Right lobe of liver (tissue), 4 donors: ENCODE measurements at regions not wholly inside any gene's neighbourhood (a gene's known extent, or its start where the extent isn't known, plus 50 kb on each side); places are given as distances from the start of the nearest gene placed in this dataset.

Source experiments
- POLR2A ChIP-seq: fragments of 450-650 bp; IDR thresholded peaks from one replicate; pipeline ENCODE4 v1.6.1; 2017; ENCODE audit warnings: antibody characterized with exemption, mild to moderate bottlenecking
- TF ChIP-seq, protein P1 (sequence below), 4 donors: fragments of 200-600 bp in 3 of 4; fragments of 450-650 bp in 1 of 4; IDR thresholded peaks; one replicate each; pipeline versions ENCODE4 v1.5.1 to v1.8.0; 2016 to 2022; ENCODE audit warnings: antibody characterized with exemption in 4 of 4, mild to moderate bottlenecking in 2 of 4
- donor health status: DM: no; HTN: no; CAD: no.
- donor health status: DM: no; HTN: no; CAD: no.
- donor health status: DM: no; HTN: yes; CAD: no.

DNA sequence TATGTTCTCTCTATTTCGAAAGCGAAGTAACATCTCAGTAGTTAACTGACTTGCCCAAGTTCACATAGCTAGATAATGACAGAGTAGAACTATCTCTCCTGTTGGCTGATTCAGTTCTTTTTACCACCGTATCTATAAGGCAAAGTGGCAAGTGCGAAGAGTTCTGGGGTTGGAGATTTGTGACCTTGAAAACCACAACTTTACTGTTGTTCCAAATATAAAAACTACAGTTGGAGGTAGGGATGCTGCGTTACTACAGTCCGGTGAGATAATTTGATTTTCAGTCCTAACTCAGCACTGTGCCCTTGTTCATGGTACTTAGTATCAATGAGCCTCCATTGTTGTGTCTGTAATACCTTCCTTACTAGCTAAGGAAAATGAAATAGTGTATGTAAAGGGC lies 71.2 kb upstream of the GOLGA8B start:
- TF ChIP-seq, protein P1, sequence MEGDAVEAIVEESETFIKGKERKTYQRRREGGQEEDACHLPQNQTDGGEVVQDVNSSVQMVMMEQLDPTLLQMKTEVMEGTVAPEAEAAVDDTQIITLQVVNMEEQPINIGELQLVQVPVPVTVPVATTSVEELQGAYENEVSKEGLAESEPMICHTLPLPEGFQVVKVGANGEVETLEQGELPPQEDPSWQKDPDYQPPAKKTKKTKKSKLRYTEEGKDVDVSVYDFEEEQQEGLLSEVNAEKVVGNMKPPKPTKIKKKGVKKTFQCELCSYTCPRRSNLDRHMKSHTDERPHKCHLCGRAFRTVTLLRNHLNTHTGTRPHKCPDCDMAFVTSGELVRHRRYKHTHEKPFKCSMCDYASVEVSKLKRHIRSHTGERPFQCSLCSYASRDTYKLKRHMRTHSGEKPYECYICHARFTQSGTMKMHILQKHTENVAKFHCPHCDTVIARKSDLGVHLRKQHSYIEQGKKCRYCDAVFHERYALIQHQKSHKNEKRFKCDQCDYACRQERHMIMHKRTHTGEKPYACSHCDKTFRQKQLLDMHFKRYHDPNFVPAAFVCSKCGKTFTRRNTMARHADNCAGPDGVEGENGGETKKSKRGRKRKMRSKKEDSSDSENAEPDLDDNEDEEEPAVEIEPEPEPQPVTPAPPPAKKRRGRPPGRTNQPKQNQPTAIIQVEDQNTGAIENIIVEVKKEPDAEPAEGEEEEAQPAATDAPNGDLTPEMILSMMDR (IDR thresholded peaks at IDR 0.05) = no peak
- TF ChIP-seq POLR2A = no peak
